A673 (cell line): ENCODE measurements at regions not wholly inside any gene's neighbourhood (a gene's known extent, or its start where the extent isn't known, plus 50 kb on each side); places are given as distances from the start of the nearest gene placed in this dataset.

Experiments used
- EZH2 ChIP-seq: fragments of 200-600 bp; sonication (generic); IDR thresholded peaks from 2 replicates; pipeline ENCODE4 v1.6.1; 2017; ENCODE audit warnings: borderline replicate concordance, low read depth, mild to moderate bottlenecking, mixed read lengths, antibody characterized with exemption, low read length; ENCODE audit not compliant: poor library complexity, severe bottlenecking
- TF ChIP-seq, protein P1 (sequence below): fragments of 300-800, 200-600 bp; sonication (generic); conservative IDR thresholded peaks from 2 replicates; pipeline ENCODE4 v1.5.1; 2017; ENCODE audit warnings: low read depth, mild to moderate bottlenecking, antibody characterized with exemption, low read length, moderate library complexity, mixed read lengths

DNA sequence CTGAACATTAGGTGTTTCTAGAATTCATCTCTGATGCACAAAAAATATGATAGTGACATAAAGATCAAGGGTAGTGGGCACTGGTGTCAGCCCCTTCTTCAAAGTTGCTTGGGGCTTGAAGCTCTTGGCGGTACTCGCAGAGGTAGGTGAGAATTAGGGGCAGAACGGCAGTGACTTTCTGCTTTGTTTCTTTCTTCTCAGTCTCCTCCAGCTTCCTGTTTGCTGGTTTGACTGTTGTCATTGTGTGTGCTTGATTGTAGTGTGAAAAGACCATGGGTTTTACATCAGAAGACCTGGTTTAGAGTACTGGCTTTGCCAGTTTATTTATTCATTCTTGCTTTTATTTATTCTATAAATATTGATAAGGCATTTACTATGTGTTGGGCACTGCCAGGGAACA lies 156.7 kb upstream of the PLET1 start:
- TF ChIP-seq EZH2: no peak
- TF ChIP-seq, protein P1, sequence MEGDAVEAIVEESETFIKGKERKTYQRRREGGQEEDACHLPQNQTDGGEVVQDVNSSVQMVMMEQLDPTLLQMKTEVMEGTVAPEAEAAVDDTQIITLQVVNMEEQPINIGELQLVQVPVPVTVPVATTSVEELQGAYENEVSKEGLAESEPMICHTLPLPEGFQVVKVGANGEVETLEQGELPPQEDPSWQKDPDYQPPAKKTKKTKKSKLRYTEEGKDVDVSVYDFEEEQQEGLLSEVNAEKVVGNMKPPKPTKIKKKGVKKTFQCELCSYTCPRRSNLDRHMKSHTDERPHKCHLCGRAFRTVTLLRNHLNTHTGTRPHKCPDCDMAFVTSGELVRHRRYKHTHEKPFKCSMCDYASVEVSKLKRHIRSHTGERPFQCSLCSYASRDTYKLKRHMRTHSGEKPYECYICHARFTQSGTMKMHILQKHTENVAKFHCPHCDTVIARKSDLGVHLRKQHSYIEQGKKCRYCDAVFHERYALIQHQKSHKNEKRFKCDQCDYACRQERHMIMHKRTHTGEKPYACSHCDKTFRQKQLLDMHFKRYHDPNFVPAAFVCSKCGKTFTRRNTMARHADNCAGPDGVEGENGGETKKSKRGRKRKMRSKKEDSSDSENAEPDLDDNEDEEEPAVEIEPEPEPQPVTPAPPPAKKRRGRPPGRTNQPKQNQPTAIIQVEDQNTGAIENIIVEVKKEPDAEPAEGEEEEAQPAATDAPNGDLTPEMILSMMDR: no peak
